BJ (cell line): ENCODE measurements at regions not wholly inside any gene's neighbourhood (a gene's known extent, or its start where the extent isn't known, plus 50 kb on each side); places are given as distances from the start of the nearest gene placed in this dataset.

Experiments
- CTCF ChIA-PET: fragments of 350-600 bp; formaldehyde crosslinking; extraction: SDS; loops from one replicate; lab custom pipeline; 2021; ENCODE audit warnings: antibody characterized with exemption, inconsistent platforms; lab: Yijun Ruan, JAX
- POLR2A ChIA-PET: fragments of 300-600 bp; sonication (Branson Sonifier 250); formaldehyde crosslinking; extraction: SDS; loops from one replicate; lab custom pipeline; 2021; ENCODE audit warnings: antibody characterized with exemption; lab: Charles Lee
- DNase-seq: peaks from one replicate; pipeline ENCODE4 v3.0.0-alpha.2; 2011; ENCODE audit warnings: low read depth
- H3K27me3 ChIP-seq: 2 replicates; pipeline ENCODE4 v1.6.0; 2011; ENCODE audit warnings: low read length; ENCODE audit not compliant: control insufficient read depth, insufficient read depth
- H3K36me3 ChIP-seq: 2 replicates; pipeline ENCODE4 v1.5.1; 2011; ENCODE audit warnings: low read length; ENCODE audit not compliant: control insufficient read depth, insufficient read depth
- H3K4me3 ChIP-seq: 2 replicates; pipeline ENCODE4 v1.5.1; 2011; ENCODE audit warnings: low read depth, mild to moderate bottlenecking, control low read depth, low read length
- CTCF ChIP-seq: IDR thresholded peaks from 2 replicates; pipeline ENCODE4 v1.5.1; 2011; ENCODE audit warnings: low read depth, mild to moderate bottlenecking, control low read depth, inconsistent platforms, low read length, moderate library complexity; ENCODE audit not compliant: insufficient read depth

DNA sequence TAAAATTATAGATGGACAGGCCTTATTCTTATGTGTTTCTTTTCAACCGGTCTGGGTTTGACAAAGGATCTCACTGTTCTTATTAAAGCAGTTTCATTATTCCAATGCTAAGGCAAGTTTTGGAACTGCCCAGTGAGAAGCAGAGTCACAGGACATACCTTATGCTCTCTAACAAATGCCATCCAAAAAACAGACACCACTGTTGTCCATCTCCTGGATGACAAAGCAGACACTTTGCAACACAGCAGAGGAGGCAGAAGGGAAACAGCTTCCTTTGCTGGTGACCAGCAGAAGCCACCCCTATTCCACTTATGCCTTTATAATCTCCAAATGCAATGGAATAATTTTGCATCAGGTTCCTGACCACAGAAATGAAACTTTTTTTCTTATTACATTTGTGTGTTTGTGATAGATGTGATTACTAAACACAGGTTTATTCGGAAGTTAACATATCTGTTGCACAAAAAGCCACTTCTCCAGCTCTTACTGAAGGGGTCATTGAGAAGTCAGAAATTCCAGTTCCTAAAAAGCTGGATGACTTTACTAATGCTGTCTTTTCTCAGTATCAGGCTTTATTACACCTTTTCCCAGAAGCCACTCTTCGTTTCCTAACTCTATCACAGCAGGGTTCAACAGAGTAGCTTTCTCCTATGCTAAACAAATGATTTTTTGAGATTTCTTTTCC, 115.6 kb downstream of the BTG1 start:
- H3K4me3 ChIP-seq = no peak overlapping the region
- no peak for DNase-seq
- ChIA-PET POLR2A (no interaction called here), CTCF (no interaction called here)
- no peaks in the 10 kb centered on the region for H3K27me3 ChIP-seq
- TF ChIP-seq CTCF = no peak
- H3K36me3 ChIP-seq = no peaks in the 10 kb centered on the region

GRCh38 chr12:92029136-92029535, 116.5 kb downstream of the BTG1 start:
- Histone ChIP-seq H3K27me3 (no peaks in the 10 kb centered on the region), H3K4me3 (no peak overlapping the region), H3K36me3 (no peaks in the 10 kb centered on the region)
- TF ChIP-seq CTCF = no peak
- ChIA-PET POLR2A (no interaction called here), CTCF (no interaction called here)
- no peak for DNase-seq

GRCh38 chr12:92028441-92028709, 117.3 kb downstream of the BTG1 start:
- DNase-seq = no peak
- Histone ChIP-seq H3K36me3 (no peaks in the 10 kb centered on the region), H3K4me3 (no peak overlapping the region), H3K27me3 (no peaks in the 10 kb centered on the region)
- POLR2A ChIA-PET = no interaction called here
- TF ChIP-seq CTCF = no peak
- CTCF ChIA-PET = interaction anchor here (0.7 kb wide), 1 partner anchor 28 kb away, joined by 3 read pairs; no protein-coding TSS in a partner anchor

DNA sequence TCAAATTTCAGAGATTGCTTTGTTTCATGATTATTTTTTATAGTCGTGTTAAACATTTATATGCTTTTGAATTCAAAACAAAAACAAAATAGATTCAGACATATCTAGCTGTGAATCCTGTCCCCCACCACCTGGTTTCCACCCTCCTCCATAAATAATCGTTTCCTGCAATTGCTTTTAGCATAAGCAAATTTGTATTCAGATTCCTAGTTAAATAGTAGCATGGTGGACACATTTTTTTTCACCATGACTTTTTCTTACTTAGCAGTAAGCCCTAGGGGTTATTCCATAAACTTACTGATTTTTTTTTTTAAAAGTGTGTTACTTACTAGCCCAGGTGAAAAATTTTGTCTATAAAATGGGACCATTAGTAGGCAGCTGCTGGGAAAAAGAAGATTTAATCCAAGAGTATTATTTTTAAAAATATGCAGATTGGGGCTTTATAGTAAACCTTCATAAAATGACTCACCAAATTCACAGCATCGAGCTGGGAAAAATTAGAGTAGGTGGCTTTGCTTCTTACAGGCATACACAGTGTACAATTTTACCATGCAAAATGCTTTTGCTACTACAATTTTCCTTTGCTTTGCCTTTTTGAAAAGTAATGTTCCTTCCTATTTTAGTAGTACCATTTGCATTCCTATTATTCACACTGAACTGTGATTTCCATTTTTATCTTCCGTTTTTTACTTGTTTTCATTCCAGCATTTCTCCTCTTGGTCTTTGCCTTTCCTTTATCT, 117.8 kb downstream of the BTG1 start:
- ChIA-PET POLR2A (no interaction called here), CTCF (interaction anchor here (0.7 kb wide), 1 partner anchor 28 kb away, joined by 3 read pairs; no protein-coding TSS in a partner anchor)
- no peaks in the 10 kb centered on the region for H3K36me3 ChIP-seq
- H3K27me3 ChIP-seq = no peaks in the 10 kb centered on the region
- no peak for TF ChIP-seq CTCF
- no peak for DNase-seq
- H3K4me3 ChIP-seq = no peak overlapping the region

- H3K4me3 ChIP-seq = no peak overlapping the region
- no peak for DNase-seq
- no peaks in the 10 kb centered on the region for H3K36me3 ChIP-seq
- ChIA-PET CTCF (no interaction called here), POLR2A (no interaction called here)
- no peaks in the 10 kb centered on the region for H3K27me3 ChIP-seq
- TF ChIP-seq CTCF = no peak
These were observed 118.4 kb downstream of the BTG1 start for GRCh38 chr12:92027243-92027642.
